CD4-positive, CD25-positive, alpha-beta regulatory T cell (primary cell): ENCODE measurements at regions not wholly inside any gene's neighbourhood (a gene's known extent, or its start where the extent isn't known, plus 50 kb on each side); places are given as distances from the start of the nearest gene placed in this dataset.
"Not testable (repeated sequence)": the region's sequence is repeated elsewhere in the genome, so short reads cannot be mapped to it uniquely, and the experiment has no call there.

Experiments
- ATAC-seq, 2 donors: fragments of 150-1000 bp; cut with Tn5 transposase; one replicate each; pipeline ENCODE4 v1.10.0; 2021; ENCODE audit warnings: low read depth in 2 of 2, moderate number of reproducible peaks in 2 of 2, moderate library complexity in 1 of 2
- DNase-seq, 3 donors: peaks; one replicate each; pipeline versions ENCODE4 v3.0.0 to v3.0.0-alpha.2; 2012 to 2022; ENCODE audit warnings: mixed read lengths in 1 of 3
- H3K27ac ChIP-seq: one replicate; pipeline ENCODE4 v1.7.0; 2013; ENCODE audit warnings: mild to moderate bottlenecking, low read length; ENCODE audit not compliant: insufficient read depth, poor library complexity, severe bottlenecking
- H3K27me3 ChIP-seq: one replicate; pipeline ENCODE4 v1.7.0; 2013; ENCODE audit warnings: low read length; ENCODE audit not compliant: control insufficient read depth, insufficient read depth
- H3K36me3 ChIP-seq: one replicate; pipeline ENCODE4 v1.7.0; 2013; ENCODE audit warnings: mild to moderate bottlenecking, low read length, moderate library complexity; ENCODE audit not compliant: control insufficient read depth, insufficient read depth
- H3K4me1 ChIP-seq: 2 replicates; pipeline ENCODE4 v1.7.0; 2013; ENCODE audit warnings: mild to moderate bottlenecking, low read length; ENCODE audit not compliant: insufficient read depth, control insufficient read depth, poor library complexity, severe bottlenecking
- H3K4me3 ChIP-seq: one replicate; pipeline ENCODE4 v1.7.0; 2013; ENCODE audit warnings: low read depth, mild to moderate bottlenecking, low read length, moderate library complexity
- H3K9me3 ChIP-seq, 2 experiments: 1 replicate in 1 of 2; 2 replicates in 1 of 2; pipeline ENCODE4 v1.7.0; 2013; ENCODE audit warnings: low read length in 2 of 2, mild to moderate bottlenecking in 1 of 2, moderate library complexity in 1 of 2; ENCODE audit not compliant: control insufficient read depth in 2 of 2
- H3K27ac Mint-ChIP-seq, 3 donors: one replicate each; pipeline ENCODE4 v1.8.0; 2020 to 2022; ENCODE audit warnings: mild to moderate bottlenecking in 3 of 3, mixed read lengths in 3 of 3, moderate library complexity in 2 of 3
- H3K27me3 Mint-ChIP-seq: one replicate; pipeline ENCODE4 v1.8.0; 2022; ENCODE audit warnings: mild to moderate bottlenecking, mixed read lengths
- H3K36me3 Mint-ChIP-seq: one replicate; pipeline ENCODE4 v1.8.0; 2020; ENCODE audit warnings: mixed read lengths
- H3K4me1 Mint-ChIP-seq, 4 donors: one replicate each; pipeline ENCODE4 v1.8.0; 2020 to 2022; ENCODE audit warnings: mixed read lengths in 4 of 4, mild to moderate bottlenecking in 1 of 4
- H3K4me3 Mint-ChIP-seq, 4 donors: one replicate each; pipeline ENCODE4 v1.8.0; 2020 to 2022; ENCODE audit warnings: mild to moderate bottlenecking in 4 of 4, mixed read lengths in 4 of 4, moderate library complexity in 3 of 4
- H3K9me3 Mint-ChIP-seq, 7 donors: one replicate each; pipeline ENCODE4 v1.8.0; 2020 to 2022; ENCODE audit warnings: mixed read lengths in 7 of 7, mild to moderate bottlenecking in 3 of 7, moderate library complexity in 2 of 7

GRCh38 chr2:134043028-134043427 is 210.8 kb upstream of the MGAT5 start:
- H3K4me1 Mint-ChIP-seq: peaks cover 0 to 25% (median 12%) of the 10 kb centered on the region in 4 donors
- not testable (repeated sequence) for H3K27ac ChIP-seq, H3K36me3 ChIP-seq, H3K4me3 Mint-ChIP-seq, H3K36me3 Mint-ChIP-seq, H3K27me3 ChIP-seq, H3K9me3 ChIP-seq, H3K27ac Mint-ChIP-seq, ATAC-seq, H3K4me3 ChIP-seq, H3K4me1 ChIP-seq
- peaks cover 0 to 16% (median 8%) of the 10 kb centered on the region in 7 donors for H3K9me3 Mint-ChIP-seq
- peak in 2 of 3 donors; percentile 12 to 37 for DNase-seq
- H3K27me3 Mint-ChIP-seq: peaks cover 32% of the 10 kb centered on the region

- H3K4me3 ChIP-seq: no peak overlapping the region
- H3K27ac Mint-ChIP-seq: no peak overlapping the region
- peaks cover 0 to 12% (median 0%) of the 10 kb centered on the region in 7 donors for H3K9me3 Mint-ChIP-seq
- H3K27me3 Mint-ChIP-seq: peaks cover 19% of the 10 kb centered on the region
- no peaks in the 10 kb centered on the region for H3K36me3 ChIP-seq
- H3K9me3 ChIP-seq: peaks cover 0 to 4% of the 10 kb centered on the region in 2 experiments
- H3K27ac ChIP-seq: no peak overlapping the region
- peaks cover 0 to 5% (median 0%) of the 10 kb centered on the region in 4 donors for H3K4me1 Mint-ChIP-seq
- no peaks in the 10 kb centered on the region for H3K36me3 Mint-ChIP-seq
- no peaks in the 10 kb centered on the region for H3K27me3 ChIP-seq
- DNase-seq (no peak), ATAC-seq (no peak)
- H3K4me1 ChIP-seq: no peaks in the 10 kb centered on the region
- no peak overlapping the region for H3K4me3 Mint-ChIP-seq
Observed at GRCh38 chr2:134052173-134052572, 201.7 kb upstream of the MGAT5 start.

- Mint-ChIP-seq H3K4me1 (peaks cover 0 to 4% (median 1%) of the 10 kb centered on the region in 4 donors), H3K36me3 (no peaks in the 10 kb centered on the region), H3K27ac (no peak overlapping the region), H3K4me3 (no peak overlapping the region), H3K9me3 (peaks cover 0 to 6% (median 0%) of the 10 kb centered on the region in 7 donors), H3K27me3 (peaks cover 12% of the 10 kb centered on the region)
- ATAC-seq: no peak
- H3K4me3 ChIP-seq: no peak overlapping the region
- DNase-seq: no peak
- no peak overlapping the region for H3K27ac ChIP-seq
- no peaks in the 10 kb centered on the region for H3K9me3 ChIP-seq
- H3K36me3 ChIP-seq: no peaks in the 10 kb centered on the region
- H3K4me1 ChIP-seq: peaks cover 2% of the 10 kb centered on the region
- H3K27me3 ChIP-seq: no peaks in the 10 kb centered on the region
Observed at GRCh38 chr2:134056173-134056572, 197.7 kb upstream of the MGAT5 start.

- H3K9me3 Mint-ChIP-seq: peaks cover 2 to 28% (median 10%) of the 10 kb centered on the region in 7 donors
- H3K36me3 ChIP-seq, H3K27ac Mint-ChIP-seq, H3K4me1 ChIP-seq, H3K4me3 ChIP-seq, H3K27me3 Mint-ChIP-seq, H3K4me1 Mint-ChIP-seq, H3K9me3 ChIP-seq, H3K27ac ChIP-seq, ATAC-seq, H3K27me3 ChIP-seq, H3K36me3 Mint-ChIP-seq: not testable (repeated sequence)
- peak in 1 of 3 donors; percentile 38 for DNase-seq
- peak overlapping the region in 2 of 4 donors; percentile 46 to 72 for H3K4me3 Mint-ChIP-seq
Observed at GRCh38 chr2:134061066-134061465, 192.8 kb upstream of the MGAT5 start.

GRCh38 chr2:134062235-134062634 is 191.6 kb upstream of the MGAT5 start:
- H3K27ac Mint-ChIP-seq, H3K9me3 ChIP-seq, H3K27ac ChIP-seq, H3K4me3 ChIP-seq, H3K4me3 Mint-ChIP-seq, DNase-seq, H3K4me1 Mint-ChIP-seq, H3K27me3 Mint-ChIP-seq, H3K4me1 ChIP-seq, H3K27me3 ChIP-seq, ATAC-seq, H3K36me3 Mint-ChIP-seq, H3K36me3 ChIP-seq: not testable (repeated sequence)
- H3K9me3 Mint-ChIP-seq: peaks cover 2 to 30% (median 10%) of the 10 kb centered on the region in 7 donors

- not testable (repeated sequence) for ATAC-seq, H3K4me3 Mint-ChIP-seq, H3K9me3 ChIP-seq, H3K27ac Mint-ChIP-seq, H3K4me1 Mint-ChIP-seq, H3K27me3 Mint-ChIP-seq, H3K36me3 ChIP-seq, H3K4me1 ChIP-seq, DNase-seq, H3K36me3 Mint-ChIP-seq, H3K27ac ChIP-seq, H3K4me3 ChIP-seq, H3K27me3 ChIP-seq
- peaks cover 2 to 30% (median 10%) of the 10 kb centered on the region in 7 donors for H3K9me3 Mint-ChIP-seq
Observed at GRCh38 chr2:134063916-134064315, 190.0 kb upstream of the MGAT5 start.

- Histone ChIP-seq H3K9me3 (no peaks in the 10 kb centered on the region), H3K27ac (no peak overlapping the region), H3K4me3 (no peak overlapping the region), H3K27me3 (peaks cover 3% of the 10 kb centered on the region), H3K36me3 (no peaks in the 10 kb centered on the region), H3K4me1 (no peaks in the 10 kb centered on the region)
- ATAC-seq (no peak), DNase-seq (no peak)
- H3K4me3 Mint-ChIP-seq: no peak overlapping the region
- peaks cover 0 to 7% (median 0%) of the 10 kb centered on the region in 7 donors for H3K9me3 Mint-ChIP-seq
- no peaks in the 10 kb centered on the region for H3K36me3 Mint-ChIP-seq
- H3K27ac Mint-ChIP-seq: no peak overlapping the region
- H3K4me1 Mint-ChIP-seq: no peaks in the 10 kb centered on the region
- peaks cover 8% of the 10 kb centered on the region for H3K27me3 Mint-ChIP-seq
Observed at GRCh38 chr2:134070281-134070741, 183.6 kb upstream of the MGAT5 start.

- Histone ChIP-seq H3K4me3 (no peak overlapping the region), H3K27ac (no peak overlapping the region), H3K36me3 (no peaks in the 10 kb centered on the region), H3K4me1 (no peaks in the 10 kb centered on the region), H3K27me3 (peaks cover 3% of the 10 kb centered on the region), H3K9me3 (no peaks in the 10 kb centered on the region)
- Mint-ChIP-seq H3K4me3 (no peak overlapping the region), H3K27me3 (peaks cover 8% of the 10 kb centered on the region), H3K9me3 (peaks cover 0 to 3% (median 0%) of the 10 kb centered on the region in 7 donors), H3K4me1 (no peaks in the 10 kb centered on the region), H3K27ac (no peak overlapping the region), H3K36me3 (no peaks in the 10 kb centered on the region)
- DNase-seq: no peak
- ATAC-seq: no peak
Observed at GRCh38 chr2:134072341-134072740, 181.5 kb upstream of the MGAT5 start.
